Thymus (tissue), 11 donors: ENCODE measurements at regions not wholly inside any gene's neighbourhood (a gene's known extent, or its start where the extent isn't known, plus 50 kb on each side); places are given as distances from the start of the nearest gene placed in this dataset.
A peak's percentile ranks its signal among the peaks of the same experiment; 100 is the strongest.

ENCODE experiments used
- DNase-seq, 9 donors: peaks; one replicate each; pipeline ENCODE4 v3.0.0-alpha.2; 2013; ENCODE audit warnings: low spot score in 9 of 9, low read depth in 6 of 9, missing footprints in 1 of 9
- H3K27ac ChIP-seq, 2 donors: one replicate each; pipeline ENCODE4 v1.5.1; 2013; ENCODE audit warnings: control low read depth in 1 of 2, low read depth in 1 of 2, low read length in 1 of 2, mild to moderate bottlenecking in 1 of 2, moderate library complexity in 1 of 2
- H3K27me3 ChIP-seq, 2 donors: one replicate each; pipeline ENCODE4 v1.5.1; 2013; ENCODE audit warnings: low read length in 1 of 2; ENCODE audit not compliant: control insufficient read depth in 2 of 2, insufficient read depth in 1 of 2
- H3K36me3 ChIP-seq, 2 donors: one replicate each; pipeline ENCODE4 v1.5.1; 2013; ENCODE audit warnings: low read length in 1 of 2, mild to moderate bottlenecking in 1 of 2, moderate library complexity in 1 of 2; ENCODE audit not compliant: control insufficient read depth in 2 of 2, insufficient read depth in 2 of 2
- H3K4me1 ChIP-seq, 2 donors: one replicate each; pipeline ENCODE4 v1.5.1; 2013; ENCODE audit warnings: low read length in 2 of 2; ENCODE audit not compliant: control insufficient read depth in 2 of 2, insufficient read depth in 2 of 2
- H3K4me3 ChIP-seq, 2 donors: one replicate each; pipeline ENCODE4 v1.5.1; 2013; ENCODE audit warnings: low read length in 2 of 2, control low read depth in 1 of 2, mild to moderate bottlenecking in 1 of 2
- H3K9me3 ChIP-seq, 2 donors: one replicate each; pipeline ENCODE4 v1.5.1; 2013; ENCODE audit warnings: low read length in 1 of 2, mild to moderate bottlenecking in 1 of 2; ENCODE audit not compliant: control insufficient read depth in 2 of 2, insufficient read depth in 1 of 2
- WGBS: extraction: QIAGEN DNeasy Blood & Tissue Kit; methylation state at CpG from one replicate; pipeline ENCODE4 v1.1.7; 2013; 5-methylcytosine and 5-hydroxymethylcytosine counted together
- donor health status: healthy.

- no peak for DNase-seq
- WGBS = 51% methylated on average over 3 of the region's 3 CpGs
- H3K9me3 ChIP-seq = no peaks in the 10 kb centered on the region
- no peaks in the 10 kb centered on the region for H3K4me1 ChIP-seq
- H3K36me3 ChIP-seq = no peaks in the 10 kb centered on the region
- H3K27me3 ChIP-seq = no peaks in the 10 kb centered on the region
- no peak overlapping the region for H3K27ac ChIP-seq
- H3K4me3 ChIP-seq = no peak overlapping the region
Measured at GRCh38 chr11:112727341-112727841, 233.8 kb upstream of the NCAM1 start.

GRCh38 chr11:112728288-112728687, 232.9 kb upstream of the NCAM1 start:
- Histone ChIP-seq H3K4me3 (no peak overlapping the region), H3K27me3 (no peaks in the 10 kb centered on the region), H3K36me3 (no peaks in the 10 kb centered on the region), H3K9me3 (no peaks in the 10 kb centered on the region), H3K27ac (no peak overlapping the region), H3K4me1 (no peaks in the 10 kb centered on the region)
- no peak for DNase-seq
- 89% methylated on average over 2 of the region's 2 CpGs for WGBS

- Histone ChIP-seq H3K36me3 (no peaks in the 10 kb centered on the region), H3K4me1 (no peaks in the 10 kb centered on the region), H3K27me3 (no peaks in the 10 kb centered on the region), H3K4me3 (no peak overlapping the region), H3K9me3 (no peaks in the 10 kb centered on the region), H3K27ac (no peak overlapping the region)
- 91% methylated on average over 4 of the region's 4 CpGs for WGBS
- DNase-seq = no peak
Measured at GRCh38 chr11:112728716-112729115, 232.5 kb upstream of the NCAM1 start.

GRCh38 chr11:112730591-112730990, 230.6 kb upstream of the NCAM1 start:
- H3K27ac ChIP-seq = no peak overlapping the region
- no peaks in the 10 kb centered on the region for H3K36me3 ChIP-seq
- H3K27me3 ChIP-seq = no peaks in the 10 kb centered on the region
- no peak overlapping the region for H3K4me3 ChIP-seq
- no peaks in the 10 kb centered on the region for H3K4me1 ChIP-seq
- H3K9me3 ChIP-seq = no peaks in the 10 kb centered on the region
- 55% methylated on average over 5 of the region's 5 CpGs for WGBS
- DNase-seq = no peak

- H3K36me3 ChIP-seq = no peaks in the 10 kb centered on the region
- H3K4me3 ChIP-seq = no peak overlapping the region
- DNase-seq = no peak
- H3K27me3 ChIP-seq = no peaks in the 10 kb centered on the region
- 94% methylated on average over 2 of the region's 2 CpGs for WGBS
- H3K9me3 ChIP-seq = no peaks in the 10 kb centered on the region
- H3K4me1 ChIP-seq = no peaks in the 10 kb centered on the region
- H3K27ac ChIP-seq = no peak overlapping the region
Measured at GRCh38 chr11:112731538-112731937, 229.7 kb upstream of the NCAM1 start.

- H3K27me3 ChIP-seq = no peaks in the 10 kb centered on the region
- no peak overlapping the region for H3K27ac ChIP-seq
- DNase-seq = no peak
- H3K9me3 ChIP-seq = no peaks in the 10 kb centered on the region
- 81% methylated on average over 4 of the region's 4 CpGs for WGBS
- no peak overlapping the region for H3K4me3 ChIP-seq
- H3K4me1 ChIP-seq = no peaks in the 10 kb centered on the region
- no peaks in the 10 kb centered on the region for H3K36me3 ChIP-seq
Measured at GRCh38 chr11:112732031-112732430, 229.2 kb upstream of the NCAM1 start.

- DNase-seq = peak in 1 of 9 donors; percentile 5
- Histone ChIP-seq H3K27me3 (no peaks in the 10 kb centered on the region), H3K36me3 (no peaks in the 10 kb centered on the region), H3K4me1 (no peaks in the 10 kb centered on the region), H3K9me3 (no peaks in the 10 kb centered on the region), H3K27ac (no peak overlapping the region), H3K4me3 (no peak overlapping the region)
- WGBS = 5% methylated on average over 3 of the region's 3 CpGs
Measured at GRCh38 chr11:112734207-112734606, 227.0 kb upstream of the NCAM1 start.

GRCh38 chr11:112735470-112735869, 225.8 kb upstream of the NCAM1 start:
- Histone ChIP-seq H3K27ac (no peak overlapping the region), H3K27me3 (no peaks in the 10 kb centered on the region), H3K4me1 (no peaks in the 10 kb centered on the region), H3K36me3 (no peaks in the 10 kb centered on the region), H3K9me3 (no peaks in the 10 kb centered on the region), H3K4me3 (no peak overlapping the region)
- DNase-seq = no peak
- 89% methylated on average over 2 of the region's 2 CpGs for WGBS

GRCh38 chr11:112744041-112744440, 217.2 kb upstream of the NCAM1 start:
- Histone ChIP-seq H3K36me3 (no peaks in the 10 kb centered on the region), H3K9me3 (no peaks in the 10 kb centered on the region), H3K27ac (no peak overlapping the region), H3K27me3 (peaks cover 0 to 4% of the 10 kb centered on the region in 2 donors), H3K4me1 (no peaks in the 10 kb centered on the region), H3K4me3 (no peak overlapping the region)
- WGBS = 86% methylated on average over 2 of the region's 2 CpGs
- no peak for DNase-seq

GRCh38 chr11:112745973-112746372, 215.2 kb upstream of the NCAM1 start:
- Histone ChIP-seq H3K27me3 (peaks cover 0 to 4% of the 10 kb centered on the region in 2 donors), H3K4me3 (no peak overlapping the region), H3K27ac (no peak overlapping the region), H3K9me3 (no peaks in the 10 kb centered on the region), H3K4me1 (no peaks in the 10 kb centered on the region), H3K36me3 (no peaks in the 10 kb centered on the region)
- DNase-seq = no peak
- 85% methylated on average over 6 of the region's 6 CpGs for WGBS
